Erythroblast (primary cell): ENCODE measurements at regions not wholly inside any gene's neighbourhood (a gene's known extent, or its start where the extent isn't known, plus 50 kb on each side); places are given as distances from the start of the nearest gene placed in this dataset.

Source experiments
- GATA1 ChIP-seq: IDR thresholded peaks from 2 replicates; pipeline ENCODE4 v1.6.1; 2011; ENCODE audit warnings: low read depth, mild to moderate bottlenecking, control low read depth, low read length, moderate library complexity
- POLR2A ChIP-seq: IDR thresholded peaks from 2 replicates; pipeline ENCODE4 v1.6.1; 2011; ENCODE audit warnings: mild to moderate bottlenecking, low read length

DNA sequence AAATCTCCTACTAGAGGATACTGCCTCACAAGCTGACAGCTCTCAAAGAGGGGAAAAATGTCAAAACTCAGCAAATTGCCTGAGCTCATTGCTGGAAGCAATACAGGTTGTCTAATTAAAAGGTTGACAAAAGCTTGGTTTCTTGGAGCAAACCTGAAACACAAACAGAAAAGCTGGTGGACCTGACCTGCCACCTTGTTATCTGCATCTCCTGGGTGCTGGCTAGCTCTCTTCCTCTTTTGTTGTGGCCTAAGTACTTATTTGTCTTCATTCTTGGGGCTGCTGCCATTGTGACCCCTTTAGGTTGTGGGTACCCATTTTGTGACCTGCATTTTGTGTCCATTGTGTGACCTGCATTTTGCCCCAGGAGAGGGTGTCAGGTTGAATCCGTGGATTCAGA is 184.5 kb downstream of the KIT start:
- TF ChIP-seq POLR2A (no peak), GATA1 (no peak)
